ENCODE measurements at regions not wholly inside any gene's neighbourhood (a gene's known extent, or its start where the extent isn't known, plus 50 kb on each side); places are given as distances from the start of the nearest gene placed in this dataset.

GRCh38 chr2:103780088-103780702, 1018.4 kb downstream of the TMEM182 start:
- no peak for TF ChIP-seq EZH2 (IDR thresholded peaks at IDR 0.05; ENCODE audit: borderline replicate concordance)
- TF ChIP-seq CTCF (IDR thresholded peaks at IDR 0.05; ENCODE audit: poor library complexity), result no peak
